ENCODE measurements at regions not wholly inside any gene's neighbourhood (a gene's known extent, or its start where the extent isn't known, plus 50 kb on each side); places are given as distances from the start of the nearest gene placed in this dataset.
"Not testable (repeated sequence)": the region's sequence is repeated elsewhere in the genome, so short reads cannot be mapped to it uniquely, and the experiment has no call there.

DNA sequence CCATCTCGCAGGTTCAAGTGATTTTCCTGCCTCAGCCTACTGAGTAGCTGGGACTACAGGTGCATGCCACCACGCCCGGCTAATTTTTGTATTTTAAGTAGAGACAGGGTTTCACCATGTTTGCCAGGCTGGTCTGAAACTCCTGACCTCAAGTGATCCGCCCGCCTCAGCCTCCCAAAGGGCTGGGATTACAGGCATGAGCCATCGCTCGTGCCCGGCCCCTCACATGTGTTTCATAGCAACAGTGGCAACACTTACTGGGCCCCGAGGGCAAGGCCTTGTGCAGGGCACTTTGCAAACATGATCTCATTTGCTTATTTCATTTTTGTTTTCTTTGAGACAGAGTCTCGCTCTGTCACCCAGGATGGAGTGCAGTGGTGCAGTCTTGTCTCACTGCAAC, 171.7 kb upstream of the PPP1R26 start:
- TF ChIP-seq, protein P1, sequence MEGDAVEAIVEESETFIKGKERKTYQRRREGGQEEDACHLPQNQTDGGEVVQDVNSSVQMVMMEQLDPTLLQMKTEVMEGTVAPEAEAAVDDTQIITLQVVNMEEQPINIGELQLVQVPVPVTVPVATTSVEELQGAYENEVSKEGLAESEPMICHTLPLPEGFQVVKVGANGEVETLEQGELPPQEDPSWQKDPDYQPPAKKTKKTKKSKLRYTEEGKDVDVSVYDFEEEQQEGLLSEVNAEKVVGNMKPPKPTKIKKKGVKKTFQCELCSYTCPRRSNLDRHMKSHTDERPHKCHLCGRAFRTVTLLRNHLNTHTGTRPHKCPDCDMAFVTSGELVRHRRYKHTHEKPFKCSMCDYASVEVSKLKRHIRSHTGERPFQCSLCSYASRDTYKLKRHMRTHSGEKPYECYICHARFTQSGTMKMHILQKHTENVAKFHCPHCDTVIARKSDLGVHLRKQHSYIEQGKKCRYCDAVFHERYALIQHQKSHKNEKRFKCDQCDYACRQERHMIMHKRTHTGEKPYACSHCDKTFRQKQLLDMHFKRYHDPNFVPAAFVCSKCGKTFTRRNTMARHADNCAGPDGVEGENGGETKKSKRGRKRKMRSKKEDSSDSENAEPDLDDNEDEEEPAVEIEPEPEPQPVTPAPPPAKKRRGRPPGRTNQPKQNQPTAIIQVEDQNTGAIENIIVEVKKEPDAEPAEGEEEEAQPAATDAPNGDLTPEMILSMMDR (IDR thresholded peaks at IDR 0.05 in 4 of 5, conservative IDR thresholded peaks at IDR 0.05 in 1 of 5), result not testable (repeated sequence)
- TF ChIP-seq POLR2A (IDR thresholded peaks at IDR 0.05), result not testable (repeated sequence)

All from gastrocnemius medialis (tissue), 4 donors.